T-helper 1 cell treated with Interleukin-12 subunit alpha and Interleukin-12 subunit beta and Interleukin-4 antibody, amounts not matched to agents 30 ng/mL and 1 ng/mL, for 36 hours (primary cell): ENCODE measurements at regions not wholly inside any gene's neighbourhood (a gene's known extent, or its start where the extent isn't known, plus 50 kb on each side); places are given as distances from the start of the nearest gene placed in this dataset.
"Not testable (repeated sequence)": the region's sequence is repeated elsewhere in the genome, so short reads cannot be mapped to it uniquely, and the experiment has no call there.

ENCODE experiments used
- intact Hi-C: fragments of 100-400 bp; cut with micrococcal nuclease; formaldehyde crosslinking; loops from one replicate; pipeline ENCODE4 v1.15.1; 2024

- intact Hi-C loops, result no loop called here
Measured at GRCh38 chr4:81605271-81605670, 133.6 kb upstream of the RASGEF1B start.

- intact Hi-C loops, result no loop called here
Measured at GRCh38 chr4:81604683-81605218, 133.0 kb upstream of the RASGEF1B start.

- intact Hi-C loops, result no loop called here
Measured at GRCh38 chr4:81602854-81603253, 131.1 kb upstream of the RASGEF1B start.

DNA sequence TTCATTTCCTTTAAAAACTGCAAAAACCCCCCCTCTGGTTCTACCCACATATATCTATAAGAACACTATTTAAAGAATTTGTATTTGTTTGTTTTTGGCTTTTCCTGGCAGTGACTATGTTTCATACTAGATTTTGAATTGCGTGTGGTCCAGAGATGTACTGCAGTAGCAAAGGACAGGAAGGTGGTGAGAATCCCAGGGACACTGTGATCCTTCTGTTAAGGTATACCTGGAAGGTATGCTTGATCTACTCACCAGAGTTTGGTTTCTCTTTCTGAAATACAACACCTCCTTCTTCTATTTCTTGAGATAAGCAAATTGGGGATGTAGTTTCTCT lies 129.6 kb upstream of the RASGEF1B start:
- intact Hi-C loops, result no loop called here

DNA sequence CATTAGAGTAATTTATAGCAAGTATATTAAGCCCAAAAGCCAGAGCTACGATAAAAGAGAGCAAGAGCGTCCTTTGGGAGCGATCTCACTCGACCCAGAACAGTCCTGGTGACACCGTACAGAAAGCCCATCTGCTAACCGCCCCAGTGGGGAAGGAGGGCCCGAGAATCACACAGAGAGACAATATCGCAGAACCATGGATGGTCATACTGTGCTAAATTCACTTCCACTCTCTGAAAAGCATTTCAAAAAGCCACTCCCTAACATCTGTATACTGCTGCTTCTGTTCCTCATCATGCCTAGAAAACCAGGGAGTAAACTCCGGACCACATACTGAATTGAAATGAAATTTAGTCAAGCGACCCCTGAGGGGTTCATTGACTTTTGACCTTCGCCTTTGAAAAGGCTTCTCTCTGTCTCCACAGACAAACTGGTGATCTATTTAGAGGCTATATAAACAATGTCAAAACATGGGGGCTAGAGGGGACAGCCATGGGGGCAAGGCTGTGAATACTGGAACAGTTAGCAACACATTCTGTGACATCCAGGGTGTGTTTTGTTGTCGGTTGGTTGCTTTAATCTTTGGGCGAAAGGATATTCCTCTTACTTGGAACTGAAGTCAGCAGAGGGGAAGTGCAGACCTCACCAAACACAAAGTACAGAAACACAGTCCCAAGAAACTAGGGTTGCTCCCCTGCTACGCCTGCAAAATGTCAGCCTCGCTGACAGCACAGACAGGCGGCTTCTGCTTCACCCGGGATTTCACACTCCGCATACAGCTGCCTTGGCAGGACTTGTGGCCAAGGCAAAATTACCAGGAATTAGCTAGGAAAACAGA lies 129.0 kb upstream of the RASGEF1B start:
- intact Hi-C loops, result no loop called here

- intact Hi-C loops, result no loop called here
Measured at GRCh38 chr4:81599742-81600380, 128.2 kb upstream of the RASGEF1B start.

GRCh38 chr4:81595798-81596610 lies 124.3 kb upstream of the RASGEF1B start:
- intact Hi-C loops, result no loop called here

GRCh38 chr4:81595287-81595686 lies 123.6 kb upstream of the RASGEF1B start:
- intact Hi-C loops, result no loop called here

GRCh38 chr4:81594490-81595159 lies 122.9 kb upstream of the RASGEF1B start:
- intact Hi-C loops, result no loop called here

DNA sequence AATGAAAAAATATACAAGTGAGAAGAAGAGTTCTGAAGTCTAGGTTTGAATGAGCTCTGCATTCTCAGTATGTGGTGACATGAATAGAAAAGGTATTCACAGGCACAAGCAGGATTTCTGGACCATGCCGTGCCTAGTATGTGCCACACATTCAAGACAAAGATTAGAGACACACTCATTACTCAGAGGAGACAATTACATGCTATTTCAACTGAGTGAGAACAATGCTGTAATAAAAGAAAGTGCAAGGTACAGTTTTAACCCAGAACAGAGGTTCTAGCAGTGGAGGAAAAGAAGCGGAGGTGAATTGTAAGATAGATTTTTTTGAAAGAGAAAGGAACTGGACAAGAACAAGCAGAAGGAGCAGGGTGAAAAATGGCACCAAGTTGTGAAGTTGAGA lies 121.0 kb upstream of the RASGEF1B start:
- intact Hi-C loops, result no loop called here

- intact Hi-C loops, result no loop called here
Measured at GRCh38 chr4:81590596-81590995, 118.9 kb upstream of the RASGEF1B start.

GRCh38 chr4:81589262-81589661 lies 117.6 kb upstream of the RASGEF1B start:
- intact Hi-C loops, result no loop called here

DNA sequence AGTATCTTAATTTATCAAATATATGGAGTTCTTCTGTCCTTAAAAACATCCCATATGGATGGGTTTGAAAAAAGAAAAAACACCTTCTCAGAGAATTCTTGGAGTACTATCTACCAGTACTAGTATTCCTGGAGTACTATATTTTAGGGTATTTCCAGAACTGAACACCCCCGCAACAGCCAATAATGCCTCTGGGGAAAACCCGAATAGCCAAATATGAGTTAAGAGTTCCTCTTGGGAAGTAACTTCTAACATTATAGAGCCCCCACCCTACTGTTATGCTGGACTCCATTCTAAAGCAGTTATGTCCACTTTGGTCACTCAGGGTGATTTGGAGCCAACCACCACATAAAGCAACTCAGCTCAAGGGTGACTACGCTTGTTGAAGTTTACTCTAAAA lies 115.0 kb upstream of the RASGEF1B start:
- intact Hi-C loops, result no loop called here

DNA sequence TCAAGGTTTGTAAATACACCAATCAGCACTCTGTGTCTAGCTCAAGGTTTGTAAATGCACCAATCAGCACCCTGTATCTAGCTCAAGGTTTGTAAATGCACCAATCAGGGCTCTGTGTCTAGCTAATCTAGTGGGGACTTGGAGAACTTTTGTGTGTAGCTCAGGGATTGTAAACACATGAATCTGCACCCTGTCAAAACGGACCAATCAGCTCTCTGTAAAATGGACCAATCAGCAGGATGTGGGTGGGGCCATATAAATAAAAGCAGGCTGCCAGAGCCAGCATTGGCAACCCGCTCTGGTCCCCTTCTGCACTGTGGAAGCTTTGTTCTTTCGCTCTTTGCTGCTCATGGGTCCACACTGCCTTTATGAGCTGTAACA lies 109.3 kb upstream of the RASGEF1B start:
- intact Hi-C loops, result not testable (repeated sequence)

DNA sequence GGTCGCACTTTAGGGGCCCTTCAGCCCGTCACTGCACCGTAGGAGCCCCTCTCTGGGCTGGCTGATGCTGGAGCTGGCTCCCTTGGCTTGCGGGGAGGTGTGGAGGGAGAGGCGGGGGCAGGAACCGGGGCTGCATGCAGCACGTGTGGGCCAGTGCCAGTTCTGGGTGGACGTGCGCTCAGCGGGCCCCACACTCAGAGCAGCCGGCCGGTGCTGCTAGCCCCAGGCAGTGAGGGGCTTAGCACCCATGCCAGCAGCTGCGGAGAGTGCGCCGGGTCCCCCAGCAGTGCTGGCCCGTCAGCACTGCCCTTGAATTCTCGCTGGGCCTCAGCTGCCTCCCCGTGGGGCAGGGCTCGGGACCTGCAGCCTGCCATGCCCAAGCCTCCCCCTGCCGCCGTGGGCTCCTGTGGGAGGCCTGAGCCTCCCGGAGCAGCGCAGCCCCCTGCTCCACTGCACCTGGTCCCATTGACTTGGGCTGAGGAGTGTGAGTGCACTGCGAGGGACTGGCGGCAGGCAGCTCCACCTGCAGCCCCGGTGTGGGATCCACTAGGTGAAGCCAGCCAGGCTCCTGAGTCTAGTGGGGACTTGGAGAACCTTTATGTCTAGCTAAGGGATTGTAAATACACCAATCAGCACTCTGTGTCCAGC lies 108.8 kb upstream of the RASGEF1B start:
- intact Hi-C loops, result no loop called here

- intact Hi-C loops, result no loop called here
Measured at GRCh38 chr4:81577392-81577791, 105.7 kb upstream of the RASGEF1B start.

DNA sequence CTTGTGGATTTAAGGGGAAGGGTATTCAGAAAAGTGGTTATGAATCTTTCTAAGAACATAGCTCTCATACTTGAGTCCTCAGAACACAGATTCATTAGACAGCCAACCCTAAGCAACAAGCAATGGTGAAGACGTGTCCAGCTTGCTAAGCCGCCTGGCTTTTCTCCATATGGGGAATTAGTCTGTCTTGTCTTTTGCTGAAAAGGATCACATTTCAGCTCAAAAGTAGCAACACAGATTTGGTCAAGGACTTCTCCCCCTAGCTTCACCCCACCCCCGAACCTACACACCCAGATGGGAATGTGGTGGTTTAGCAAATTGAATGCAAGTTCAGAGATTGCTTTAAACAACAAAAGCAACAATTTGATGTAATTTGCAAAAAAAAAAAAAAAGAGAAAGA lies 103.3 kb upstream of the RASGEF1B start:
- intact Hi-C loops, result no loop called here

DNA sequence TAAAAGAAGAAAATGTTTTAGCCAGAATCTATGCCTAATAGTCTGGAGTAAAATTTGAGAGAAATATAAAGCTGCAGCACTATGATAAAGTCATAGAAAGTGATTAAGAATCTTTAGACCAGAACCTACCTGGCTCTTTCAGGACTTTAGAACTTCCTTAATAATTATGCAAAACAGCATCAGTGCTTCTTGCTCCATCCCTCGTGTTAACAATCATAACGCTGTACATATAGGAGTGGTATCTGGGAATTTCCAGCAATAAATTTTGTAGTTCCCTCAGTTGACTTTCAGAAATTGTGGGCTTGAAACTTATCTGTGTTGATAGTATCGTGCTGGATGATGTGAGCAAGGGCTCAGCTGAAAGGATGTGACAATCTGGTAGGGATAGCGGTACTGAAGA lies 102.1 kb upstream of the RASGEF1B start:
- intact Hi-C loops, result no loop called here

DNA sequence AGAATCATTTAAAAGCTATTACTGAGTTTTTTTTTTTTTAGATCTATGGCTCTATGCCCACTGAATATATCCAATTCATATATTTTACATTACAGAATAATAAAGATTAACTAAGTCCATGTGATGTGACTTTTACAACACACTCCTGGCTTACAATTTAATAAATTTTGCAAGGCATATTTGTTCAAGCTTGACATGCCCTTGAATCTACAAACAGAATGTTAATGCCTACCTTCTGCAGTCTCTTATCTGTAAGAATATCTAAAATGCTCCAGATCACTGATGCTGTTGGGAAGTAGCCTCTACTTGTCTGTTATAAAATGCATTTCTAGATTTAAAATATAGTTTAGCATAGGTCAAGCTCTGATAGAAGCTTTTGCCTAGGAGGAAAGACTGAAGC lies 100.7 kb upstream of the RASGEF1B start:
- intact Hi-C loops, result no loop called here

- intact Hi-C loops, result no loop called here
Measured at GRCh38 chr4:81571105-81571504, 99.4 kb upstream of the RASGEF1B start.

DNA sequence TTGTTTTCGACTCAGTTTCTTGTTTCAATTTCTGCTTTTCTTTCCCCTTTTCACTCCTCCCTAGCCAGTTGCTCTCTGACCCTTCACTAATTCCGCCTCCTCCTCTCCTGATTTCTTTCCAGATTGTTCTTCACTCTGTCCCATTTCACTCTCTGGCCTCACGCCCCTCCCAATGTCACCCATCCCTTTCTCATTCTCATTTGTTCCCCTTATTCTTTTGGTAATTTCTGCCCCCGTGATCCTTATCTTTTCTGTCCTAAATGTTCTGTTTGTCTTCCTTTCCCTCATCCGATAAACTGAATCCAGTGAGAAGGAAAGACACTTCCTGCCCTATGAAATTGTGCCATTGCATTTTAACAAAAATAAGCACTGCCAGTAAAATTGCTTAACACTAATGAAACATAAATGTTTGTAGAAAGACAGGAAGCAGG lies 94.5 kb upstream of the RASGEF1B start:
- intact Hi-C loops, result no loop called here
